ENCODE measurements at regions not wholly inside any gene's neighbourhood (a gene's known extent, or its start where the extent isn't known, plus 50 kb on each side); places are given as distances from the start of the nearest gene placed in this dataset.

DNA sequence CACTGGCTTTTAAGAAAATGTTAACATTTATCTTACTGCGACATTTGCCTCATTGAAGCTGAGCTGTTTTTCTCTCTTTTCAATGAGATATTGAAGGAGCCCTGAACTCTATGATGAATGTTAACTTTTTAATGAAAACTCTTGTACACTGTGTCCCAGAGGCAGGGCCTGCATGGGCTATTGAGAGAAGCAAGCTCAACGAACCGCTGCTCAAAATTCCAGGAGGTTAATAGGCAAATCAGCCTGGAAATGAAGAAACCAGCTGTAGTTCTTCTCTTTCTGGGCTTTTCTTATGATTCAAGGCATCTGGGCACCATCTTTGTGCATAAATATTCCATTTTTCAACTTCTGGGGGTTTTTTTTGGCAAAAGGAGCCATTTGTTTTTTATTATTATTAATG lies 168.4 kb upstream of the NPVF start:
- DNase-seq (ENCODE audit: low spot score), result no peak

DNA sequence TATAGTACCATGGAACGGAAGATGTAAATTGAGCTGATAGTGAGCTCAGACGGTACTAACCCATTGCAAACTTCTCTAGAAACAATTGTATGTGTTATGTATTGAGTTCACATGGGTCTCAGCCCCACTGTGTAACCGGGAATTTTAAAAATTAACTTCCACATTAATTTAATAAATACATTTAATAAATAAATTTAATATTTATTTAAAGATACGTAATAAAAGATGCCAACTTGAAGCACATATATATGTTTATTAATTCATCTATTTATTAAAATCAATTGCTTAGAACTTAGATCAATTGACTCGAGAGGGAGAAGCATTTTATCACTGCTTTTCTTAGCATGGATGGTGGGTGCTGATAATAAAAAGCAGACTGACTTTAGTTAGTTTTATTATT lies 170.1 kb upstream of the NPVF start:
- DNase-seq (ENCODE audit: low spot score), result no peak

DNA sequence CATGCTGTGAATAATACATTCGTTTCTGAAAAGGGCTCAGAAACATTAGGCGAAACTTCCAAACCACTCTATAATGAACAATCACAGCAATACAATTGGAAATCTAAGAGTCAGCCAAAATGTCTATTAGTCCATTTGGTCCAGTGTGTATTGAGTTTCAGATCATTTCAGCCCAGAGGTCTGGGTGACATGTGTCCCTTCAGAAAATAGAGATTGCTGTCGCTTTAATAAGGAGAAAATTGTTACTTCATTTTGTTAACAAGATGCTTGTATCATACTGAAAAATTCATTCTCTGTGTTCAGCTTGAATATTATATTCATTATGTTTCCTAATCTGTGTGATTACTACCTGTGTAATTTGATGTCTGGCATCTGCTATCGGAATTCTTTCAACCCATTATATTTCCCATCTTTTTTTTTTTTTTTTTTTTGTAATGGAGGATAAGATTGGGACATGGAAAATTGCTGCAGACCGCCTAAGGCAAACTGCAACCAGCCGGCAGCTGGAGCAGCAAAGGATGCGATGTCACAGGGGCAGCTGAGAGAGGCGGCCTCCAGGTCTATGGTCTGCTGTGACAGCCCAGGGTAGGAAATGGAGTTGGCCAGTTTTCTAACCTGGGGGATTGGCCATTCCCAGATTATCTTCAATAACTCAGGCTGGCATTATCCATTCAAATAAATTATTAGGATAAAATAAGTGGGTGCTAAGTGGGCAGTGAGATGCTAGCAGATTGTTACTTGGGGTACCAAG lies 170.9 kb upstream of the NPVF start:
- DNase-seq (ENCODE audit: low spot score), result no peak

DNA sequence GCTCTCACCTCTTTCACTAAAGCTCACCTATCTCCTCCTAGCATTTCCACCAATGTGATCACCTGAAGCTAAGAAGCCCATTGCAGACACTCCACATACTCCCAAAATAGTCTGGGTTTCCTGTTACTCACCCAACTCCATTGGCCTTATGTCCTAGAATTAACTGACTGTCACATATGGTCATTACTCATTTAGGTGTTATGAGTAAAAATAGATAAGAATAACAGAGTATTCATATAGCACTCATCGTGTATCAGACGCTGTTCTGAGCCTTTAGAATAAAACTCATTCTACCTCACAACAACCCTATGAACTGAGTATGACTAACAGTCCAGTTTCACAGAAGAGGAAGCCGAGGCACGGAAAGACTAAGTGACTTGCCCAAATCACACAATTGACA lies 174.2 kb upstream of the NPVF start:
- no peak for DNase-seq (ENCODE audit: low spot score)

DNA sequence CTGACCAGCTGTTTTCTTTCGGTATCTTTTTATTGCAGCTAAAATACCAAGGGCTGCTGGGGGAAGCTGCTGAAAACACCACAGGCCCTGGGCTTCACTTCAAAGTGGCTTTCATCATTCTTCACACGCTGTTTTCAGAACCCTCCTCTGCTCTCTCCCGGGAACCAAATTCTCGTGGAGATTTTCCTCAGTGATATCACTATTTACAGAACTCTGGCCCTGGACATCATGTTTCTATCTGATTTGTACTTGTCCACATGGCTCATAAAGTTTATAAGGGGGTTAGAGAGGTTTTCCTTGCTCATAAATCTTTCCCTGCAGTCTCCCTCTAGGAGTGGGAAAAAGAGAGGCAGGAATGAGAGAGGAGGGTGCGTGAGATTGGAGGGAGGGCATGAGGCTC lies 177.4 kb upstream of the NPVF start:
- DNase-seq (ENCODE audit: low spot score), result no peak

DNA sequence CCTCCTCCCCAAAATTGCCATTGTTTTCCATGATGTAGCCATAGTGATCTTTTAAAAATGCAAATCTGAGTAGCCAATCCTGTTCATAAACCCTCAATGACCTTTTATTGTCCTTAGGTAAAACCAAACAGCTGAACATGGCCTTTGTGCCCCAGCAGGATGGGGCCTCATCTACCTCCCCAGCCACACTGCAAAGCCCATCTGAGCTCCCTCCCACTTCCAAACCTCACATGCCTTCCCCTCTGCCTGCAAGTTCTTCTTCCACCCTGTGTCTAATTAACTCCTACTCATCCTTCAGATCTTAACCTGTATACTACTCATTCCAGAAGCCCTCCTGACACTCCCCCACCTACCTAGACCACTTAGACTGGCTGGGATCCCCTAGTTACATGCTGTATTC lies 178.8 kb upstream of the NPVF start:
- DNase-seq (ENCODE audit: low spot score), result no peak

DNA sequence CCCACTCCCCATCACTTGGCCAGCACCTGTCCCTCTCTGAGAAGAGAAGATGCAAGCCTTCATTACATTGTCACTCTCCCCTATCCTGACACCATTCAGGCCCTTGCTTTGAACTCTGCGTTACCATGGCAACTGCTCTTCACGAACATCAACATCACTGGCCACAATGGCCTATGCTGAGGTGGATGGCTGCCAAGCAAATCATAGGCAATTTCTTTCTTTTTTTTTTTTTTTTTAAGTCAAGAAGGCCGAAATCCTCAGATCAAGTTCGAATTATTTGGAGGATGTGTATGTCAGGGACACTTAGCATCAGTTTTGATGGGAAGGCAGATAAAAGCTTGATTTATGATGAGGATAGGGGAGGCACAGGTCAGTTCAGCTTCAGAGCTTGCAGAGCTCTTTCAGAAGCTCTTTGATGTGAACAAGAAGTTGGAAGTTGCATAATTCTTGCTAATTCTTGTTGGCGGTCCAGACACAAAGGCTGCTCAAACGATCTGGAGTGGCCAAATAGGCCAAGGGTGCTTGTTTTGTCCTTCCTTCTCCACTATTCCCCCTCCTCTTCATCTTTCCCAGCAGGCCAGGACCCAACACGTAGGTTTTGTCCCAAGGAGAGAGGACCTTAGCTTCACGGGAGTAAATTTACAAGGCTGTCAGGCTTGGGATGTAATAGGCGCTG lies 179.9 kb upstream of the NPVF start:
- no peak for DNase-seq (ENCODE audit: low spot score)

DNA sequence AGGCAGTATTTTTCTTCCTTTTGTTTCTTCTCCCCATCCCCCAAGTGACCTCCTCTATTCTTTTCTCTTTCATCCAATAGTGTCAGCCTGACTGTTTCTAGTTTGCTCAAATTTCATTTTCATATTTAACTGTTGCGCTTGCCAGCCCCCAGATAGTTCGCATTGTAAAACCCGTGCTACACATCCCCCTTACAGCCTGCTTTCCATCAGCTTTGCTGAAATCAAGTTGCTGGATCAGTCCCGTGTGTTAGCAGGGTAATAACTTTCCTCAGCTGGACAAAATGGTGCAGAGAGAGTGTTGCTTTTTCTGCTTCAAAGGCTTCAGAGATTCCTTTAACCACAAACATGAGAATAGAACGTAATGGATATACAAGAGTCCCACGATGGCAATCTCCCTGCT lies 180.6 kb upstream of the NPVF start:
- no peak for DNase-seq (ENCODE audit: low spot score)

DNA sequence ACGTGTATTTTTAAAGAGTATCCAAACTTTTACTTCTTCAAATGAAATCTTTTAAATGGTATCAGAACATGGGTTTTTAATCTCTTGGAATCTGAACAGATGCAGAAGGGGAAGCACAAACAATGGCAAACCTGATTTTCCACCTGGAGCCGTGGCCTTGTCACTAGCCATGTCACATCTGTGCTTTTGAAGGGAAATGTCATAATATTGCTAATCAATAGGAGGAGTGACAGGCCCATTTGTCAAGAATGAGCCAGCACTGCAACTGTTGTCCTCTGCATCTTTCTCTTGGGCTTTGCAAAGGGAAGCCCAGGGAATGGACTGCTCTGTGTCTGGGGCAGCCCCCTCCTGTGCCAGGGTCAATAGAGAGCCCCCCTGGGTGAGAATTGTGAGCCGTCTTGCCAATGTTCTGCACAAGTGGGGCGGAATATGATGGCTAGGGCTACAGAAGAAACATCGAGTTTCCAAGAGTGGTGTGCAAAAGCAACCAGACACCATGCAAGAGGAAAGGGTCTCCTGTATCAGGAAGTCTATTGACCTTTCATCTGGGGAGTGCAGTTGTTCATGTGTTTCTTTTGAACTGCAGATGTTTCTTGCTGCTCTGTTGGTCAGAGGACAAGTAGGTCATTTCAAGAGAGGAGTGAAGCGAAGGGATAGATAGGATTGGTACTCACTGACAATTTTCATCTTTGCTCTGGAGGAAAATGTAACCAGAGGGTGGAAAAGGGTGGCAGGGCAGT lies 181.8 kb upstream of the NPVF start:
- DNase-seq (ENCODE audit: low spot score), result no peak

DNA sequence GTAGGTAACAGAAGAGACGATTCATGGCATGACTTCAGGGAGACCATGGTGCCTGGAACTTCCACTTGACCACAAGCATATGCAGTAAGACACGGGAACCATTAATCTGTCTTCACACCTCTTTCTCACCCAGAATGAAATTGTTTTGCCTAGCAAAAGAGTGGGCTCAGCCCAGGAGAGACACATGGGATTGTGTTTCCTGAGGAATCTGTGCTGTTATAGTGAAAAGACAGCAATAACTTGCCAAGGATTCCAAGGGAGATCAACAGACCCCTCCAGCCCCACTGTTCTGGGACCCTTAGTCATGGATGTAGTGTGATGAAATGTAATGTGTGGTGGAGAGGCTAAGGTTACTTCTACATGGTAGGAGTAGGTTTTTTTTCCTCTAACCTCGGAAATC lies 192.5 kb upstream of the NPVF start:
- no peak for DNase-seq (ENCODE audit: low spot score)

DNA sequence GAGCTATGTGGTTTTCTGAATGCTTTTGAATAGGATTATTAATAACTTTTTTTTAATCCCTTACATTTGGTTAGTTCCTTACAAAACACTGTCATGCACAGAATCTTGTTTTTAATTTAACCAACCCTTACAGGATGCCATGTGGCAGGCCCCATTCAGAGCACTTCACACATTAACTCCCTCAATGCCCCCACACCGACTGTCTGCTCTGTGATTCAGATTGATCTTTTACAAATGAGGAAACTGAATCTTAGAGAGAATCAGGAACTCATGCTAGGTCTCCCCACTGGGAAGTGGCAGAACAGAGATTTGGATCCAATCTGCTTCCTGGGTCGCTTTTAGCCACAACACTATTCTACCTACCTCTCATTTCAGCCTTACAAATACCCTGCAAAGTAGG lies 195.8 kb upstream of the NPVF start:
- DNase-seq (ENCODE audit: low spot score), result no peak

DNA sequence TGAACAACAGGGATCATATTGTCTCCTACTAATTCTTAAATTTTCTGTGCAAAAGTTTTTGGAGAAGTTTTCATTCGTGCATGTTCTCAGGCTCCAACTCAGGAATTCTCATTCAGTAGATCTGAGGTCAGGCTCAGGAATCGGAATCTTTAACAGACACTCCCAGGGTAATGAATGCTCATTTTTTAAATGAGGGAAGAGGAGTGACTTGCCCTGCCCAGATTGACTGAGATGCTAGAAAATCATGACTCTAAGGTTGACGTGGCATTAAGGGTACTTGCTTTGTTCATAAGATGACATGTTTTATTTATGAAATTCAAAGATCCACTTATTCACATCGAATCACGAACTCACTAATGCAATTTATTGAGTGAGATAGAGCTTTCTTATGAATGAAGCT lies 196.6 kb upstream of the NPVF start:
- no peak for DNase-seq (ENCODE audit: low spot score)

DNA sequence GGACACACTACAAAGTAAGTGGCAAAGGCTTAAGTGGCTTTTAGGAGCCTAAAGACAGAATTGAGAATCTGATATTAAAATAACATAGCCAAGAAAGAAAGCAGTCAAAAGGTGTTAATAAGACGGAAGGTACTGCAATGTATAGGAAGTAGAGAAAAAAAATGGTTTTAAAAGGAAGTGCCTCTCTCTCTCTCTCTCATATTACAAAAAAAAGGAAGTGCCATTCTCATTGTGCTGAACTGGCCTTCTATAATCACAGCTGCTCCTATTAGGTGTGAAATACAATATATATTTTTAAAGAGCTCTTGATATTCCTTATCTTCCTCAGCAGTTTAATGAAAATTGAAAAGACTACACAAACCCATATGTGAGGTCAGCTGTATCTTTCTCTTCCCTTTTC lies 199.4 kb upstream of the NPVF start:
- no peak for DNase-seq (ENCODE audit: low spot score)

DNA sequence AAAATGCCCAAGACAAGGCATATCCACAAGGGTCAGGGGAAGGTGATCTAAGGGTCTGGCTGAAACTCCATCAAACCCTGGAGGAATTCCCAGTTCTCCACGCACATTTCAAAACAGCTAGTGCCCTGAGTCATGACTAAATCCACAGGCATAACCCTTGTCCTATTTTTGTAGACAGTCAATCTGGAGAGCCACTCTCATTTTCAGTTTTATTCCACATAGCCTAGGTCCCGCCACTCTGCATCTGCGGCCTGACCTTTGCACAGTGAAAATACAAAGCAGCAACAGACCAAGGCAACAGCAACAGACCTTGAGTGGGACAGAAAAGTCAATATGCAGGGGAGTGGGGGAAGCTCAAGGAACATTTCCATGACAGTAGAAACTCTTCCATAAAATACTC lies 201.4 kb upstream of the NPVF start:
- DNase-seq (ENCODE audit: low spot score), result no peak

DNA sequence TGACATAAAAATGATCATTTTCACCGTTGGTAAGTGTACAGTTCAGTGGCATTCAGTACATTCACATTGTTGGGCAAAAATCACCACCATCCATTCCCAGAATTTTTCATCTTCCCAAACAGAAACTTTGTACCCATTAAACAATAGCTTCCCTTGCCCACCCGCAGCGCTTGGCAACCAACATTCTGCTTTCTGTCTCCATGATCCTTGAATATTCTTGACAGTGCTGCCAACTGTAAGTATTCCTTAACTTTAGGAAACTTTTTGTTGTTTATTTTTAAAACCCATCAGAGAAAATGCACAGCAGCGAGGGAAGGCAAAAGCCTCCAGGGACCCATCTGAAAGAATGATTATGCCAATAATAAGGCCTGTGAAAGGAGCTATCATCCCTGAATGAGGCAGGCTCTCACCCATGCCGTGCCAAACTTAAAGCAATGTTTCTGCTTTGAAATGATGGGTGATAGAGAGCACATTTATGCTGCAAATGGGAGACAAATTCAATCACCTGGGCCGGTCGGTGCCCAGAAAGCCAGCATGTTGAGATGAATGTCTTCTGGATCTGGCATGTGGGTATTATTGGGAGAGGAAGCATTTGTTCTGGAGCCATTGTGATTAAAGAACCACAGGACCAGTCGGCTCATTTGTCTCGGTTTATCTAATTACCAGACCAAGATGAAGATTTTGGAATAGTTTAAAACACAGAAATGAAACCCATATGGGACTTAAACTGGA lies 202.1 kb upstream of the NPVF start:
- no peak for DNase-seq (ENCODE audit: low spot score)

DNA sequence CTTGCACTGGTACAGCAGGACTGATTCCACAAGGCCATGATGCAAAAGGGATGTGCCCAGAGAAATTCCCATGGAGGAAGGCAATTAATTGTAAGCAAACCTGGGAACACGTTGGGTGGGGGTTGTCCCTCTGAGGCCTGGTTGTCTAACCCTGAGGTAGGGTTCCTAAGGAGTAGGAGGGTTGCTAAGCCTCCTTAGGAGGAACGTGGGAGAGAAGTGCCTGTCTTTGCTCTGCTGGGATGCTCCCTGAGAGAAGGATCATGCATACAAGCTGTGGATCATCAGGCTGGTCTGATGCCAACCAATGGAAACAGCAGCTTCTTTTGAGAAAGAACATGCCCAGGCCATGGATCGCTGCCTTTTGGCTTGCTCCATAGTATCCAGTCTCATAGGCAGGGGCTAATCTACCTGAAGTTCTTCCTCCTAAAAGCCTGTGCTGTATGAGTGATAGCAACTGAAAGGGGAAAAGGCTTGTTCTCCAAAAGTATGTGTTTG lies 203.7 kb upstream of the NPVF start:
- no peak for DNase-seq (ENCODE audit: low spot score)

DNA sequence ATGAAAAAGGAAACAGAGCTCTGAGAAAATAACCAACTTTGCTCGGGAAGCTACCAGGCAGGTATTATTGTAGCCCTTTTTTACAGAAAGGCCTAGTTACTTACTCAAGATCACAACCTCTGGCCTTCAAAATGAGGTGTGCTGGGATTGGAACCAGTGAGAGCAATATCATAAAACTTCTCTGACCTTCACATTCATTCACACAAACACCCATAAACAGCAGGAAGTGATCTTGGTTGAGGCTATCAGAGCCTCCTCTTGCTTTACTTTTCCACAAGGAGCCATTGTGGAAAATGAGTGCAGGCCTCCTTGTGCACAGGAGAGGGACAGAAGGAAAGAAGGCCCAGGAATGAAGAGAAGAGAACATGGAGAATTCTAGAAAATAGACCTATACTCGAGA lies 204.5 kb upstream of the NPVF start:
- no peak for DNase-seq (ENCODE audit: low spot score)

DNA sequence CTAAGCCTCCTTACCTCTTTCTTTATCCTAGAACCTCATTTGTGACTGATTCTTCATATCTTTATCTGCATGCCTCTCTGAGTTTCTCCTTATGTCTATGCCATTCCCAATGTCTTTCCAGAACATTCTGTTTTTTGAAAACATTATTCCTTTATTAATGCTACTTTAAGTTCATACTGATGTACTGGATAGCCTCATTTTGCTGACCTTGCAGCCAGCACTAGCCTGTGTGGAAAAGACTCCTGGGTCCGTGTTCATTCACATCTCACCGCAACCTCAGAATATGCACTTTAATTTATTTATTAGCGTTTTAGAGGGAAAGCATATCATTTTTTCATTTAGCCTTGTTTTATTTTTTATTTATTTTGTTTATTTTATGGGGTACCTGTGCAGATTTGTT lies 208.1 kb upstream of the NPVF start:
- DNase-seq (ENCODE audit: low spot score), result no peak

DNA sequence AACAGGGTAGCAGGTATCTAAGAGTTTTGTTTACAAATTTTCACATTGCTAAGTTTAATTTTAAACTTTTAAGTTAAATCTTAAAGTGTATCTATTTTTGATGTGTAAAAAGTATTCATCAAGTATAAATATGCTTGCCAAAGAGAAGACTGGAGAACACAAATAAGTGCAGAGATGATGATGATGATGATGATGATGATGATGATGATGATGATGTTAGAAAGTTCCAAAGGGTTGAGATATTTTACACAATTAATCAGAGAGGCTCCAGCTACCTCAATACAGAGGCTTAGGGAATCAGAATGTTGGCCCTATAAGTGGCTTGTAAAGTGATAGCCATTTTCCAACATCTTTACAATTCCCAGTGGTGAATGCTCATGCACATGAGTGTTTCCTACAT lies 209.0 kb upstream of the NPVF start:
- no peak for DNase-seq (ENCODE audit: low spot score)

DNA sequence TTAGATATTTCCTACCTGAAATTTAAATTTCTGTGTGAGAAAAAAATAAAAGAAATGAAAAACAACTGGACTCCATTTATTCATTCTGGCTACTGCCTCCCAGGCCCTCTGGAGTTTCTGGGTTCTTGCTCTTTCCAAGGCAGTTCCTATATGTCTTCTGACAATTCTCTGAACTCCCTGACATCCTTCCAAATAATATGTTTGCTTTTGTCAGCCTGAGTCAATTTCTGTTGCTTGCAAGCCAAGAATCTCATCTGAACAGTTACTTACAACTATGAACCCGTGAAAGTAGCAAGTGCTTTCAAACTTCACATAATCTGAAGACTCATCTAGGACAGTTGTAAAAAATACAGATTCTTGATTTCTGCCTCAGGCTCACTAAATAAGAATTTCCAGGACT lies 216.7 kb upstream of the NPVF start:
- no peak for DNase-seq (ENCODE audit: low spot score)

DNA sequence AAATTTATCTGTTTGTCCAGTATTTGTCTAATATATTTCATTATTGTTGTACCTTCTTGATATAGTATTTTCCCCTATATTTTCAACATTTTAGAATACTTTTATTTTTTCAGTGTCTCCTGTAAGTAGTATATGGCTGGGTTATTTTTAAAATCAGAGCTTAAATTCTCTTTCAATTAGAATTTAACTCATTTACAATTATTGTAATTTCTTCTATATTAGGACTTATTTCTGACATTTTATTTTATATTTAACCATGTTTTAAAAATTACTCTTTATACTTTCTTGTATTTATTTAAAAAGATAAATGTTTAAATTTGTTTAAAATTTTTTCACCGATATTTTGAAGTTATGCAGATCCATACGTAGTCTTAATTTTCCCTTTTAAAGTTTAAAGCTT lies 220.0 kb upstream of the NPVF start:
- DNase-seq (ENCODE audit: low spot score), result no peak

DNA sequence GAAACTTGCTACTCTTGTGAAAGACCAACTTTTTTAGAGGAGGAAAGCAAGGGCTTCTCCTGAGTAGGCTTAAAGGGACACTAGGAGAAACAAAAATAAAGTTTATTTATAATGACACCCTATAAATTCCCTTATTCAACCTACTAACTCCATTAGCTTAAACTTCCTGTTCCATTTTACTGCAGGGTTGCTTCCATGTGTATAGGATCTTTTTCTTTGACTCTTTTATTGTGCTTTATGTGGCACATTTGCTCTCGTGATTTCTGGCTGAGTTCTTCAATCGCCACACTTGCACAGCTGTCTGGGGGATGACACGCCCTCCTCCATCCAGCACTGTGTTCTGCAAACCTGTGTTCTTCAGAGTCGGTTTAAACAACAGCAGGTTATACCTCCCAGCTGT lies 225.7 kb upstream of the NPVF start:
- no peak for DNase-seq (ENCODE audit: low spot score)
